ENCODE measurements at regions not wholly inside any gene's neighbourhood (a gene's known extent, or its start where the extent isn't known, plus 50 kb on each side); places are given as distances from the start of the nearest gene placed in this dataset.

DNA sequence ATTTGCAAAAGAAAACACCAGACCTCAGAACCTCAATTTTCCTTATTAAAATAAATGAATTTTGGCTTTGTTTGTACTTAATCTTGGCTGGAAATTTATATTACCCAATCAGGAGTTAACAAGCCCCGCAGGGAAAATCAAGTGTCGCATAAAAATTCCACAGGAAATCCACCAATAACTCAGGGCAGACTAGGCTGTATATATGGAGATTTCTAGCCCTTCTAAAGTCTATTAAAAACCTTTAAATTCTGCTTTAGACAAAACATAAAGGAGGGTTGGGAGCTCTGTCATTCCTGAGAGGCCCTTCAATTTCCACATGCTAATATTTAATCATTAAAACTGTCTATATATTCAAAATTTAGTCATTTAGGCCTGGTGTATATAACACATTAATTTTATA lies 434.7 kb downstream of the CDH11 start (continued):
- TF ChIP-seq POLR2AphosphoS5 (IDR thresholded peaks at IDR 0.05; ENCODE audit: low read length) (no peak), ZZZ3 (IDR thresholded peaks at IDR 0.05; ENCODE audit: control insufficient read depth, insufficient read length, low read depth) (no peak), ATF7 (IDR thresholded peaks at IDR 0.05; ENCODE audit: low read depth) (no peak), SUZ12 (IDR thresholded peaks at IDR 0.05; ENCODE audit: unreplicated experiment) (no peak), ESRRA (IDR thresholded peaks at IDR 0.05; ENCODE audit: low read length) (no peak), MYC (IDR thresholded peaks at IDR 0.05; ENCODE audit: insufficient read depth, insufficient read length, insufficient replicate concordance, low read length, severe bottlenecking) (no peak), ZSCAN29 (IDR thresholded peaks at IDR 0.05) (no peak), ZNF384 (IDR thresholded peaks at IDR 0.05; ENCODE audit: borderline replicate concordance, low read depth, low read length) (no peak), BRCA1 (IDR thresholded peaks at IDR 0.05; ENCODE audit: low read depth, low read length) (no peak), SRF (IDR thresholded peaks at IDR 0.05; ENCODE audit: low read depth in 2 of 2, low read length in 2 of 2) (no peak)
- TF ChIP-seq, protein P1, sequence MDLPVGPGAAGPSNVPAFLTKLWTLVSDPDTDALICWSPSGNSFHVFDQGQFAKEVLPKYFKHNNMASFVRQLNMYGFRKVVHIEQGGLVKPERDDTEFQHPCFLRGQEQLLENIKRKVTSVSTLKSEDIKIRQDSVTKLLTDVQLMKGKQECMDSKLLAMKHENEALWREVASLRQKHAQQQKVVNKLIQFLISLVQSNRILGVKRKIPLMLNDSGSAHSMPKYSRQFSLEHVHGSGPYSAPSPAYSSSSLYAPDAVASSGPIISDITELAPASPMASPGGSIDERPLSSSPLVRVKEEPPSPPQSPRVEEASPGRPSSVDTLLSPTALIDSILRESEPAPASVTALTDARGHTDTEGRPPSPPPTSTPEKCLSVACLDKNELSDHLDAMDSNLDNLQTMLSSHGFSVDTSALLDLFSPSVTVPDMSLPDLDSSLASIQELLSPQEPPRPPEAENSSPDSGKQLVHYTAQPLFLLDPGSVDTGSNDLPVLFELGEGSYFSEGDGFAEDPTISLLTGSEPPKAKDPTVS (IDR thresholded peaks at IDR 0.05; ENCODE audit: low read depth, low read length), result no peak
- TF ChIP-seq, protein P2, sequence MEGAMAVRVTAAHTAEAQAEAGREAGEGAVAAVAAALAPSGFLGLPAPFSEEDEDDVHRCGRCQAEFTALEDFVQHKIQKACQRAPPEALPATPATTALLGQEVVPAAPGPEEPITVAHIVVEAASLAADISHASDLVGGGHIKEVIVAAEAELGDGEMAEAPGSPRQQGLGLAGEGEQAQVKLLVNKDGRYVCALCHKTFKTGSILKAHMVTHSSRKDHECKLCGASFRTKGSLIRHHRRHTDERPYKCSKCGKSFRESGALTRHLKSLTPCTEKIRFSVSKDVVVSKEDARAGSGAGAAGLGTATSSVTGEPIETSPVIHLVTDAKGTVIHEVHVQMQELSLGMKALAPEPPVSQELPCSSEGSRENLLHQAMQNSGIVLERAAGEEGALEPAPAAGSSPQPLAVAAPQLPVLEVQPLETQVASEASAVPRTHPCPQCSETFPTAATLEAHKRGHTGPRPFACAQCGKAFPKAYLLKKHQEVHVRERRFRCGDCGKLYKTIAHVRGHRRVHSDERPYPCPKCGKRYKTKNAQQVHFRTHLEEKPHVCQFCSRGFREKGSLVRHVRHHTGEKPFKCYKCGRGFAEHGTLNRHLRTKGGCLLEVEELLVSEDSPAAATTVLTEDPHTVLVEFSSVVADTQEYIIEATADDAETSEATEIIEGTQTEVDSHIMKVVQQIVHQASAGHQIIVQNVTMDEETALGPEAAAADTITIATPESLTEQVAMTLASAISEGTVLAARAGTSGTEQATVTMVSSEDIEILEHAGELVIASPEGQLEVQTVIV (IDR thresholded peaks at IDR 0.05; ENCODE audit: borderline replicate concordance, partially characterized antibody), result no peak
- TF ChIP-seq, protein P3, sequence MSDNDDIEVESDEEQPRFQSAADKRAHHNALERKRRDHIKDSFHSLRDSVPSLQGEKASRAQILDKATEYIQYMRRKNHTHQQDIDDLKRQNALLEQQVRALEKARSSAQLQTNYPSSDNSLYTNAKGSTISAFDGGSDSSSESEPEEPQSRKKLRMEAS (IDR thresholded peaks at IDR 0.05; ENCODE audit: low read depth, low read length), result no peak
- TF ChIP-seq, protein P4, sequence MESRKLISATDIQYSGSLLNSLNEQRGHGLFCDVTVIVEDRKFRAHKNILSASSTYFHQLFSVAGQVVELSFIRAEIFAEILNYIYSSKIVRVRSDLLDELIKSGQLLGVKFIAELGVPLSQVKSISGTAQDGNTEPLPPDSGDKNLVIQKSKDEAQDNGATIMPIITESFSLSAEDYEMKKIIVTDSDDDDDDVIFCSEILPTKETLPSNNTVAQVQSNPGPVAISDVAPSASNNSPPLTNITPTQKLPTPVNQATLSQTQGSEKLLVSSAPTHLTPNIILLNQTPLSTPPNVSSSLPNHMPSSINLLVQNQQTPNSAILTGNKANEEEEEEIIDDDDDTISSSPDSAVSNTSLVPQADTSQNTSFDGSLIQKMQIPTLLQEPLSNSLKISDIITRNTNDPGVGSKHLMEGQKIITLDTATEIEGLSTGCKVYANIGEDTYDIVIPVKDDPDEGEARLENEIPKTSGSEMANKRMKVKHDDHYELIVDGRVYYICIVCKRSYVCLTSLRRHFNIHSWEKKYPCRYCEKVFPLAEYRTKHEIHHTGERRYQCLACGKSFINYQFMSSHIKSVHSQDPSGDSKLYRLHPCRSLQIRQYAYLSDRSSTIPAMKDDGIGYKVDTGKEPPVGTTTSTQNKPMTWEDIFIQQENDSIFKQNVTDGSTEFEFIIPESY (IDR thresholded peaks at IDR 0.05), result no peak
